ENCODE measurements at regions not wholly inside any gene's neighbourhood (a gene's known extent, or its start where the extent isn't known, plus 50 kb on each side); places are given as distances from the start of the nearest gene placed in this dataset.

GRCh38 chr1:14090531-14090930 is 390.5 kb downstream of the PRDM2 start:
- no peak for DNase-seq (ENCODE audit: low read depth, low spot score)
- ChIA-PET POLR2A (no interaction called here), CTCF (no interaction called here)
- TF ChIP-seq CTCF (IDR thresholded peaks at IDR 0.05; ENCODE audit: insufficient read depth, low read length, missing control alignments): no peak
- no peak overlapping the region for H3K4me3 ChIP-seq (ENCODE audit: low read depth, low read length)

- ChIA-PET CTCF (no interaction called here), POLR2A (no interaction called here)
- TF ChIP-seq CTCF (IDR thresholded peaks at IDR 0.05; ENCODE audit: insufficient read depth, low read length, missing control alignments): no peak
- no peak overlapping the region for H3K4me3 ChIP-seq (ENCODE audit: low read depth, low read length)
- no peak for DNase-seq (ENCODE audit: low read depth, low spot score)
Measured at GRCh38 chr1:14094611-14095400, 394.8 kb downstream of the PRDM2 start.

- POLR2A ChIA-PET: no interaction called here
- no peak overlapping the region for H3K4me3 ChIP-seq (ENCODE audit: low read depth, low read length)
- TF ChIP-seq CTCF (IDR thresholded peaks at IDR 0.05; ENCODE audit: insufficient read depth, low read length, missing control alignments): no peak
- CTCF ChIA-PET: interaction anchor here (1.4 kb wide), 1 partner anchor 11 kb away, joined by 3 read pairs; no protein-coding TSS in a partner anchor
- DNase-seq (ENCODE audit: low read depth, low spot score): no peak
Measured at GRCh38 chr1:14098294-14098913, 398.4 kb downstream of the PRDM2 start.

GRCh38 chr1:14100444-14100843 is 400.5 kb downstream of the PRDM2 start:
- ChIA-PET CTCF (no interaction called here), POLR2A (no interaction called here)
- no peak for DNase-seq (ENCODE audit: low read depth, low spot score)
- no peak overlapping the region for H3K4me3 ChIP-seq (ENCODE audit: low read depth, low read length)
- TF ChIP-seq CTCF (IDR thresholded peaks at IDR 0.05; ENCODE audit: insufficient read depth, low read length, missing control alignments): no peak

GRCh38 chr1:14100919-14101318 is 400.9 kb downstream of the PRDM2 start:
- CTCF ChIA-PET: no interaction called here

More at GRCh38 chr1:14100919-14101318, 400.9 kb downstream of the PRDM2 start:
- POLR2A ChIA-PET: no interaction called here
- no peak overlapping the region for H3K4me3 ChIP-seq (ENCODE audit: low read depth, low read length)
- no peak for DNase-seq (ENCODE audit: low read depth, low spot score)
- no peak for TF ChIP-seq CTCF (IDR thresholded peaks at IDR 0.05; ENCODE audit: insufficient read depth, low read length, missing control alignments)
